SK-N-SH treated with all-trans-retinoic acid at 6 μM for 48 hours (cell line): ENCODE measurements at regions not wholly inside any gene's neighbourhood (a gene's known extent, or its start where the extent isn't known, plus 50 kb on each side); places are given as distances from the start of the nearest gene placed in this dataset.

Experiments used
- ARNTL ChIP-seq: fragments of 450-650 bp; formaldehyde crosslinking; IDR thresholded peaks from 2 replicates; pipeline ENCODE4 v1.5.0; 2020; ENCODE audit warnings: low read depth, mild to moderate bottlenecking, moderate library complexity, borderline replicate concordance
- ISL1 ChIP-seq: fragments of 250-450 bp; sonication (Bioruptor Pico); IDR thresholded peaks from 2 replicates; pipeline ENCODE4 v2.1.2; 2022; ENCODE audit warnings: mild to moderate bottlenecking, moderate library complexity
- OSR1 ChIP-seq: fragments of 250-450 bp; sonication (Bioruptor Pico); IDR thresholded peaks from 2 replicates; pipeline ENCODE4 v1.8.0; 2022; ENCODE audit warnings: moderate library complexity, mild to moderate bottlenecking, inconsistent platforms
- ZFP30 ChIP-seq: fragments of 450-650 bp; formaldehyde crosslinking; IDR thresholded peaks from 2 replicates; pipeline ENCODE4 v1.5.0; 2022; ENCODE audit warnings: mild to moderate bottlenecking, moderate library complexity
- TF ChIP-seq, protein P1 (sequence below): fragments of 250-450 bp; sonication (Bioruptor Pico); IDR thresholded peaks from 2 replicates; pipeline ENCODE4 v1.8.0; 2021; ENCODE audit warnings: low read depth, mild to moderate bottlenecking, moderate library complexity, borderline replicate concordance
- TF ChIP-seq, protein P2 (sequence below): fragments of 250-450 bp; sonication (Bioruptor Pico); IDR thresholded peaks from 2 replicates; pipeline ENCODE4 v1.8.0; 2020; ENCODE audit warnings: mild to moderate bottlenecking, moderate library complexity, borderline replicate concordance

DNA sequence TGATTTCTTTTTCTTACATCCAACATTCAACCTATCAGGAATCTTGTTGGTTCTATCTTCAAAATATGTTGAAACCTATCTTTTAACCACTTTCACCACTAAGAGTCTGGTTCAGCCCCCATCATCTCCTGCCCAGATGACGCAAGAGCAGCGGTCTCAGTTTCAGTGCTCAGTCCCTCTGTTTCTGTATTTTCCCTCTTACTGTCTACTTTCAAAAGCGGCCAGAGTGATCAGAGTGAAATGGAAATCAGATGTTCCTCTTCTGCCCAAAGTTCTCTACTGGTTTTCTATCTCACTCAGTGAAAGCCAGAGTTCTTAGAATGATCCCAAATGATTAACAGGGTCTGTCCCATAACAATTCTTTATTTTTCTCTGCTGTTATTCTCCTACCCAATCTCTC, 147.9 kb upstream of the PDE7B start:
- no peak for TF ChIP-seq ISL1 (CRISPR knock-in tag)
- no peak for TF ChIP-seq ARNTL (CRISPR knock-in tag)
- no peak for TF ChIP-seq OSR1 (CRISPR knock-in tag)
- TF ChIP-seq, protein P1, sequence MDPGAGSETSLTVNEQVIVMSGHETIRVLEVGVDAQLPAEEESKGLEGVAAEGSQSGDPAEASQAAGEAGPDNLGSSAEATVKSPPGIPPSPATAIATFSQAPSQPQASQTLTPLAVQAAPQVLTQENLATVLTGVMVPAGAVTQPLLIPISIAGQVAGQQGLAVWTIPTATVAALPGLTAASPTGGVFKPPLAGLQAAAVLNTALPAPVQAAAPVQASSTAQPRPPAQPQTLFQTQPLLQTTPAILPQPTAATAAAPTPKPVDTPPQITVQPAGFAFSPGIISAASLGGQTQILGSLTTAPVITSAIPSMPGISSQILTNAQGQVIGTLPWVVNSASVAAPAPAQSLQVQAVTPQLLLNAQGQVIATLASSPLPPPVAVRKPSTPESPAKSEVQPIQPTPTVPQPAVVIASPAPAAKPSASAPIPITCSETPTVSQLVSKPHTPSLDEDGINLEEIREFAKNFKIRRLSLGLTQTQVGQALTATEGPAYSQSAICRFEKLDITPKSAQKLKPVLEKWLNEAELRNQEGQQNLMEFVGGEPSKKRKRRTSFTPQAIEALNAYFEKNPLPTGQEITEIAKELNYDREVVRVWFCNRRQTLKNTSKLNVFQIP (CRISPR knock-in tag) = no peak
- TF ChIP-seq, protein P2, sequence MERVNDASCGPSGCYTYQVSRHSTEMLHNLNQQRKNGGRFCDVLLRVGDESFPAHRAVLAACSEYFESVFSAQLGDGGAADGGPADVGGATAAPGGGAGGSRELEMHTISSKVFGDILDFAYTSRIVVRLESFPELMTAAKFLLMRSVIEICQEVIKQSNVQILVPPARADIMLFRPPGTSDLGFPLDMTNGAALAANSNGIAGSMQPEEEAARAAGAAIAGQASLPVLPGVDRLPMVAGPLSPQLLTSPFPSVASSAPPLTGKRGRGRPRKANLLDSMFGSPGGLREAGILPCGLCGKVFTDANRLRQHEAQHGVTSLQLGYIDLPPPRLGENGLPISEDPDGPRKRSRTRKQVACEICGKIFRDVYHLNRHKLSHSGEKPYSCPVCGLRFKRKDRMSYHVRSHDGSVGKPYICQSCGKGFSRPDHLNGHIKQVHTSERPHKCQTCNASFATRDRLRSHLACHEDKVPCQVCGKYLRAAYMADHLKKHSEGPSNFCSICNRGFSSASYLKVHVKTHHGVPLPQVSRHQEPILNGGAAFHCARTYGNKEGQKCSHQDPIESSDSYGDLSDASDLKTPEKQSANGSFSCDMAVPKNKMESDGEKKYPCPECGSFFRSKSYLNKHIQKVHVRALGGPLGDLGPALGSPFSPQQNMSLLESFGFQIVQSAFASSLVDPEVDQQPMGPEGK (CRISPR knock-in tag) = no peak
- no peak for TF ChIP-seq ZFP30 (CRISPR knock-in tag)
